Kasumi-1 (cell line): ENCODE measurements at regions not wholly inside any gene's neighbourhood (a gene's known extent, or its start where the extent isn't known, plus 50 kb on each side); places are given as distances from the start of the nearest gene placed in this dataset.

Source experiments
- DNase-seq, 2 experiments: peaks; one replicate each; lab custom pipeline; 2025; lab: John Stamatoyannopoulos, UW

DNA sequence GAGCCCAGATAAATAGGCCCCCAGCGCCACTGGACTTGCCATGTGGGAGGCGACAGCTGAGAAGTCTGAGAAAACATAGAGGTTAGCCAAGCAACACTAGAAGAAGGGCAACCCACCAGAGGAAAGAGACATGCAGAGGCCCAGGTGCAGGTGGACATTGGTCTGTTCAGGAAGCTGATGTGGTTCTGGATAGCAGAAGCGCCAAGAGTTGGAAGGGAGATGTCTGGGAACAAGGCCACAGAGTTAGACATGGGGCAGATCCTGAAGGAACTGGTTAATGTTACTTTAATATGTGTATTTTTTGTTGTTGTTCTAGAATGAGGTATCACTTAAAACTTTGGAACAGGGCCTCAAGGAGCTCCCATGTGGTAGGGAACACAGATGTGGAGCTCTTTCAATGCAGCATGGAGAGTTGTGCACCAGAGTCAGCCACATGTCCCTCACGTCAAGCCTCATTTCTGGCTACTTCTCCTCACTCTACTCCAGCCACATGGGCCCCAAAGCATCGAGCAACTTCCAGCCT is 62.2 kb upstream of the PKDCC start:
- no peak for DNase-seq

DNA sequence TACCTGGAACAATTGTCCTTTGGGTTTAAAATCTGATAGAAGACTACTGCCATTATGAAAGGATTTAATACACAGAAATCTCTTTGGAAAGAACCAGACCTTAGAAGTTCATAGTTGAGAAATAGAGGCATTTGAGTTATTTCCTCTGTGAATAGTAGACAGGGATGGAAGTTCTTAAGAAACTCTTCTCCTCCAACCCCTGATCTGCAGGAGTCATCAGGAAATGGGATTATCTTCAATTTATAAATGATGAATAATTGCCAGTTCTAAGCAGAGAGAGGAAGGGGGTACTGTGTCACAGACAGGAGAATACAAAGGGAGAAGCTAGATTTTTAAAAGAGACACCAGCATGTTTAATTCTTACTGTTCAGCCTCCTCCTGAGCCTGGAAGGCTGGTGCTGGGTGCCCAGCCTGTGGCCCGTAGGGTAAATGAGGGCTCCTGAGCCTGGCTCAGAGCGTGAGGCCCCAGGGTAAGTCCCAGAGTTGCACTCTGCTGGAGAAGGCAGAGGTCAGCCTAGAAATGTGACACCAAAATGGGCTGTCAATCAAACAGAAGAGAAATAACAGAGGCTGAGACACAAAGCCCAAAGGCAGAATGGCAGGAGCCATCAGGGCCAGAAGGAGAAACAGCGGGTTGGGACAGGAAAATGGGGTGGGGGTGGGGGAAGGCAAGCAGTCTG is 58.2 kb upstream of the PKDCC start:
- no peak for DNase-seq

DNA sequence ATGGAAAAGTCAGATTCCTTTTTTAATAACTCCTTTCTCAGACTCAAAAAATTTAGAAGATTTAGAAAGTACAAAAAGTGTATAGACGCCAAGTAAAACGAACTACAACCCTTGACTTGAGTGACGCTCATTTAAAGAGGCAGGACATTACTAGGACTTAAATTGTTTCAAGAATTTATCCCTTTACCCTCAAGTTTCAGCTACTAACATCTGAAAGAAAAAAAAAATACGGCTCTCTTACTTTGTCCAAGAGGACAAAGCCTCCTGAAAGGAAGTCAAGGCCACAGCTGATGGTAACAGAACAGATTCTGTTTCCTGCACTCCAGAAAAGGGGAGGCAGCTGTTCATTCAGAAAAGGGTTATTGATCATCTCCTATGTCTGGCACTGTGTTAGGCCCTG is 57.6 kb upstream of the PKDCC start:
- DNase-seq = no peak

DNA sequence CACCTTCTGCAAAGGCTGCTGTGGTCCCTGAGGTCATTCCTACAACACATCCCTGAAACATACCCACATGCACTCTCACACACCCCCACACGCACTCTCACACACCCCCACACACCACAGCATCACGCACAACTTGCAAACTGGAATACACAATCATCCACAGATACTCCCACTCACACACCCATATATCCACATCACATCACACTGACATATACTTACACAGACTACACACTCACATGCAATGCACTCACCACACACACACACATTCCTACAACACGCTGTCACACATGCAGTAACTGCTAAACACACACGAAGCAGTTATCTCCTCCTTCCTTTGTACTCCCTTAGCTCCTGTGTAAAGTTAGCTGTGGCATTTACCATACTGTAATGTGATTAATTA is 57.1 kb upstream of the PKDCC start:
- DNase-seq = no peak

DNA sequence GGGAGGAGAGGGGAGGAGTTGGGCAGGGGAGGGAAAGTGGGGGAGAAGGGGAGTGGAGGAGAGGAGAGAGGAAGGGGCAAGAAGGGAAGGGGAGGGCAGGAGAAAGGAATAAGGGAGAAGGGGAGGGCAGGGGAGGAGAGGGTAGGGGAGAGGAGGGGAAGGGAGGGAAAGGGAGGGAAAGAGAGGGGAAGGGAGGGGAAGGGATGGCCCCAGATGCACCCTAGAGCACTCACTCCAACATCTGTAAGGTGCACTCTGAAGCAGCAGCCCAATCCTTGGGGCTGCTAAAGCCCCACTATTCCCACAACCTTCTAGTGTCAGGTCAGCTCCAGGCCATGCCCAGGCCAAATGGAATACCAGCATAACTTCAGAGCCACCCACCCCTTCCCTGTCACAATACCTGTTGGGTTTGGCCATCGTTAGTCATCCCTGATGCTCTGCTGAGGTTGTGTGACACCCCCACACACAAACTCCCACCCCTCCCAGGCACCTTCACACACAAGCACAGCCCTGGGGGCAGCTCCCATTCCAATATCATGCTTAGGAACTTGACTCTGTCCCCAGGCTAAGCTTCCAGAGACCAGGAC is 55.7 kb upstream of the PKDCC start:
- DNase-seq = no peak

DNA sequence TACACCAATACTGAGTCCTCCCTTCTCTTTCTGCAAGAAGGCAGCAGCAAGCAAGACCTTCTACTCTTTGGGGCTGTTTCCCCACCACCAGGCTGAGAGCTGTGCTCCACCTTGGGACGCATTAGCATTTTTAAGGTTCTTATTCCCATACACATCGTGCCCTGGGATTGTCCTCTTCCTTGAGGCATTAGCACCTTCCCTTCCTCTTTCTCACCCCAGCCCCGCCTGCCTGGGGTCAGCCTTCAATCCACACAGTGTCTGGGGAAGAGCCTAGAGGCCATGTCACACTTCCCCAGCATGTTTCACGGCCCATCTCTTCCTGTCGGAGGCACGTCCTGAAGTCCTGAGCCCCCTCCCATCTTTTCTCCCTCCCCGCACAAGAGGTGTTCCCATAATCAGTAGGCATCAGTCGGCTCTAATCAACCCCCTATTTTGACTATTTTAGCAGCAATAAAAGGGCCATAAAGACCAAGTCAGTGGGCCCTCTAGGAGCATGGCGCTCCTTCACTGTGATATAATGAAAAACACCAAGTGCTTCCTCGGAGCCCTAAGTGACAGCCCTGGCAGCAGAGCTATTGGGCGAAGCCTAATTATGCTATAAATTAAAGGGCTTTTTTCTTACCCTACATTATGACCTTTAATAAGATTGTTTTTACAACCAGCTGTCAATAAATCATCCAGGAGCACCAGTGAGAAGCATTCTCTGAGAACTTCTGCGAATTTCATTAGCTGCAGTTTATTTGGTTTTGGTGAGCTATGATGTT is 55.0 kb upstream of the PKDCC start:
- no peak for DNase-seq

DNA sequence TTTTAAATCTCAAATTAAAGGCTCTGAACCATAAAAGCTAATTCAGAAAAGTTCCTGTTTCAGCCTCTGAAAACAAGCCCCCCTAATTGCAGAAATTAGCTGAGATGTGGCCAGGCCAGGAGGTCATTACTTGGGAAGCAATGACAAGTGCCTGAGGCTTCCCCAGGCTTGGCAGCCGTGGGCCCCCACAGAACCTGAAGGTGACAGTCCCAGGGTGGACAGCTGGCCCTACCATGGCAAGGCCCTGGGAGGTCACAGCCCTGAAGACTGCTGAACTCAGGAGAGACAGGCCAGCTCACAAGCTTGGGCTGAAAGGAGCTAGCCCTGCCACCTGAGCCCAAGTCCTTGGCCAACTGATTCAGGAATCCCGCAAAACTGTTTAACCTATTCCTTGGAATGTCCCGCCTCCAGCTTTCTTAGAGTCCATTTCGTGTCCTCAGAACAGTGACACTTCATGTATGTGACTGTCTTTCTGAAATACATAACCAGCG is 54.3 kb upstream of the PKDCC start:
- DNase-seq = no peak

DNA sequence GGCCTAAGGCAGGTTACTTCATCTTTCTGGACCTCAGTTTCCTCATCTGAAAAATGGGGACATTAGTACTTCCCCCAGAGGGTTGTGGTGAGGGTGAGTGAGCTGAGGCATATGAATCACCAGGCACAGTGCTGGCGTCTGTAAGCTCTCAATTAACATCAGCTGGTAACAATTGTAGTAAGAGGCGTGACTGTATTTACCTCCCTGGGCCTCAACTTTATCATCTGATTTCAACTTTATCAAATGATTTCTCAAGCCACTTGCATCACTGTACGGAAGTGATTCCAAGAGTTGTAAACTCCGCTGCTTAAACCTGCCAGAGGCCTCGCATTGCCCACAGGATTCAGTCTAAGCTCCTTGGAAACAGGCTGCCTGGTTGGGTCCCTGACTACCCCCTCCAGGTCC is 53.6 kb upstream of the PKDCC start:
- DNase-seq = no peak

DNA sequence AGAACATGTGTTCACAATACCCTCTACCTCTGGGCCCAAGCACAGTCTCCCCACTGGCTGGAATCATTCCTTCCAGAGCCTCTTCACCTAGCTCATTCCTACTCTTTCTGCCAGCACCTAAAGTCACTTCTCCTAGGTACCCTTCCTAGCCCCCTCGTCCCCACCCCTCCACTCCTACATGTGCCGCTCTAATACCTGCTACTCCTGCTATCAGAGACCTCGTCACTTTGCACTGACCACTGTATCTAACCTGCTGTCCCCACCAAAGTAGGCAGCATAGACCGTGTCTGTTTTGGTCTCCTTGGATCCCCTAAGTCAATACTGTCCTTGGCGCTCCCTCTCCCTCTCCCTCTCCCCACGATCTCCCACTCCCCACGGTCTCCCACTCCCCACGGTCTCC is 53.2 kb upstream of the PKDCC start:
- no peak for DNase-seq

DNA sequence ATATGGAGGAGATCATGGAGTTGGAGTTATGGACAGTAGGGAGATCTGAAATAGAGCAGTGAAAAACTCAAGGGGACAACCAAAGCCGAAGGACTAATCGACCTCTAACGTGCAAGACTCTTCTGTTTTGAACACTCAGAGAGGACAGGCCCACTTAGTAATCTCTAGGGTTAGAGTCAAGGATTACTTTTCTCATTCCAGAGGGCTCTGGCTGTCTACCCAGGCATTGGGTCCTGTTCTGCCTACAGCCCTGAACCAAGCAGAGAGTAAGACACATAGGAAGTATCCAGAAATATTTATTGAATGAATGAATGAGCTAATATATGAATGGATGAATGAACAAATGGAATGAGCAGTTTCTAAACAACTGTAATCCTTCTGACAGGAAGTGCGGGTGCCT is 50.3 kb upstream of the PKDCC start:
- no peak for DNase-seq
